PC-9 (cell line): ENCODE measurements at regions not wholly inside any gene's neighbourhood (a gene's known extent, or its start where the extent isn't known, plus 50 kb on each side); places are given as distances from the start of the nearest gene placed in this dataset.

Experiments used
- CTCF ChIP-seq: fragments of 200-600 bp; sonication (generic); conservative IDR thresholded peaks from 2 replicates; pipeline ENCODE4 v1.6.1; 2017; ENCODE audit warnings: mixed run types, antibody characterized with exemption, mild to moderate bottlenecking, moderate library complexity
- EZH2 ChIP-seq: fragments of 200-600 bp; sonication (generic); IDR thresholded peaks from 2 replicates; pipeline ENCODE4 v1.8.0; 2017; ENCODE audit warnings: antibody characterized with exemption, low read depth

GRCh38 chr18:11258039-11258610, 108.8 kb upstream of the PIEZO2 start:
- no peak for TF ChIP-seq EZH2
- TF ChIP-seq CTCF = no peak
